ENCODE measurements at regions not wholly inside any gene's neighbourhood (a gene's known extent, or its start where the extent isn't known, plus 50 kb on each side); places are given as distances from the start of the nearest gene placed in this dataset.

DNA sequence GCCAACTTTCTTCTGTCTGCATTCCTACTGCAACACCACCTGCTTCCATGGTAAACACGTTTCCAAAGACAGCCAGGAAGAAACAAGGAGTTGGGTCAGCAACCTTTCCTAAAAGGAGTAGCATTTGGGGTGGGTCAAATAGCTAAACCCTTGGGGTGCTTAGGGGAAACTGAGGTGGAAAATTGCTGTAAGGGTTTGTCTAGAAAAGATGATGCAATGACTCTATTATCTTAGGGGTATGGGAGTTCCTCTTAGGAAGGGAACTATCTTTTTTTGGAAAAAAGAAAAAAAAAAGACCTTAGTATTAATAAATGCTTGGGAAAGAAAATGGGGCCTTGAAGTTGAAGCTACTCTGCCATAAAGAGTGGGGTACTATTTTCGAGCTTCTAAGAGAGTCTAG, 86.1 kb upstream of the POMGNT2 start:
- TF ChIP-seq GATA3 (IDR thresholded peaks at IDR 0.05; ENCODE audit: borderline replicate concordance) (no peak), HOXA7 (CRISPR knock-in tag; IDR thresholded peaks at IDR 0.05) (no peak), SMC3 (IDR thresholded peaks at IDR 0.05) (no peak), JUN (IDR thresholded peaks at IDR 0.05) (no peak), ZNF302 (CRISPR knock-in tag; IDR thresholded peaks at IDR 0.05) (no peak), MAZ (IDR thresholded peaks at IDR 0.05; ENCODE audit: borderline replicate concordance, low read depth, low read length) (no peak), PHF8 (IDR thresholded peaks at IDR 0.05; ENCODE audit: borderline replicate concordance, low read depth) (no peak), RFX5 (IDR thresholded peaks at IDR 0.05) (no peak)
- TF ChIP-seq, protein P1, sequence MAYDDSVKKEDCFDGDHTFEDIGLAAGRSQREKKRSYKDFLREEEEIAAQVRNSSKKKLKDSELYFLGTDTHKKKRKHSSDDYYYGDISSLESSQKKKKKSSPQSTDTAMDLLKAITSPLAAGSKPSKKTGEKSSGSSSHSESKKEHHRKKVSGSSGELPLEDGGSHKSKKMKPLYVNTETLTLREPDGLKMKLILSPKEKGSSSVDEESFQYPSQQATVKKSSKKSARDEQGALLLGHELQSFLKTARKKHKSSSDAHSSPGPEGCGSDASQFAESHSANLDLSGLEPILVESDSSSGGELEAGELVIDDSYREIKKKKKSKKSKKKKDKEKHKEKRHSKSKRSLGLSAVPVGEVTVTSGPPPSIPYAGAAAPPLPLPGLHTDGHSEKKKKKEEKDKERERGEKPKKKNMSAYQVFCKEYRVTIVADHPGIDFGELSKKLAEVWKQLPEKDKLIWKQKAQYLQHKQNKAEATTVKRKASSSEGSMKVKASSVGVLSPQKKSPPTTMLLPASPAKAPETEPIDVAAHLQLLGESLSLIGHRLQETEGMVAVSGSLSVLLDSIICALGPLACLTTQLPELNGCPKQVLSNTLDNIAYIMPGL (CRISPR knock-in tag; IDR thresholded peaks at IDR 0.05; ENCODE audit: borderline replicate concordance), result no peak
- Histone ChIP-seq H3K4me2 (no peak overlapping the region), H3K9me3 (no peaks in the 10 kb centered on the region), H3K27ac (no peak overlapping the region), H3K4me3 (no peak overlapping the region), H3K4me1 (no peaks in the 10 kb centered on the region)
- DNase-seq (ENCODE audit: low read depth in 1 of 2, low spot score in 1 of 2) (no peak), ATAC-seq (no peak), FAIRE-seq (no peak)
- WGBS (ENCODE audit: missing lambda C conversion rate), result 0% methylated on average over 2 of the region's 2 CpGs
- CTCF ChIA-PET, result no interaction called here
- POLR2A ChIA-PET, result no interaction called here

GRCh38 chr3:43191116-43191515, 85.2 kb upstream of the POMGNT2 start:
- Histone ChIP-seq H3K9me3 (no peaks in the 10 kb centered on the region), H3K4me1 (no peaks in the 10 kb centered on the region), H3K27ac (no peak overlapping the region), H3K4me2 (no peak overlapping the region), H3K4me3 (no peak overlapping the region)
- 52% methylated on average over 4 of the region's 6 CpGs for WGBS (ENCODE audit: missing lambda C conversion rate)
- ChIA-PET CTCF (no interaction called here), POLR2A (no interaction called here)
- TF ChIP-seq CBX2 (IDR thresholded peaks at IDR 0.05; ENCODE audit: borderline replicate concordance, low read depth) (no peak), ZC3H11A (IDR thresholded peaks at IDR 0.05) (no peak), CHD4 (IDR thresholded peaks at IDR 0.05; ENCODE audit: borderline replicate concordance) (no peak), FOXS1 (CRISPR knock-in tag; IDR thresholded peaks at IDR 0.05) (no peak), FOSL2 (IDR thresholded peaks at IDR 0.05) (no peak), FOSL2 (CRISPR knock-in tag; IDR thresholded peaks at IDR 0.05) (no peak), FOSB (CRISPR knock-in tag; IDR thresholded peaks at IDR 0.05) (no peak), RNF2 (IDR thresholded peaks at IDR 0.05; ENCODE audit: borderline replicate concordance, low read depth) (no peak), RAD21 (conservative IDR thresholded peaks at IDR 0.05 in 1 of 2, IDR thresholded peaks at IDR 0.05 in 1 of 2) (no peak), MAFK (IDR thresholded peaks at IDR 0.05; ENCODE audit: partially characterized antibody) (no peak), ZFP36 (IDR thresholded peaks at IDR 0.05; ENCODE audit: borderline replicate concordance, partially characterized antibody) (no peak), JUN (IDR thresholded peaks at IDR 0.05) (no peak), PHF8 (IDR thresholded peaks at IDR 0.05; ENCODE audit: borderline replicate concordance, low read depth) (no peak), CHD2 (IDR thresholded peaks at IDR 0.05; ENCODE audit: low read length, partially characterized antibody) (no peak), JUNB (IDR thresholded peaks at IDR 0.05) (no peak), MAZ (IDR thresholded peaks at IDR 0.05; ENCODE audit: borderline replicate concordance, low read depth, low read length) (no peak), E2F6 (IDR thresholded peaks at IDR 0.05; ENCODE audit: borderline replicate concordance, low read depth) (no peak)
- TF ChIP-seq, protein P1 (CRISPR knock-in tag; IDR thresholded peaks at IDR 0.05; ENCODE audit: borderline replicate concordance), result no peak
- no peak for DNase-seq (ENCODE audit: low read depth in 1 of 2, low spot score in 1 of 2)
- FAIRE-seq, result no peak
- ATAC-seq, result no peak

All from A549 (cell line).